Uterus (tissue), 3 donors: ENCODE measurements at regions not wholly inside any gene's neighbourhood (a gene's known extent, or its start where the extent isn't known, plus 50 kb on each side); places are given as distances from the start of the nearest gene placed in this dataset.
A peak's percentile ranks its signal among the peaks of the same experiment; 100 is the strongest.

Source experiments
- DNase-seq, 2 donors: peaks; one replicate each; pipeline ENCODE4 v3.0.0-alpha.2; 2019 to 2020
- H3K27ac ChIP-seq, 2 donors: fragments of 200-600 bp; sonication (generic); 1 replicate in 1 of 2; 2 replicates in 1 of 2; pipeline ENCODE4 v1.5.1; 2016 to 2018
- H3K27me3 ChIP-seq, 2 donors: fragments of 200-600 bp; sonication (generic); one replicate each; pipeline ENCODE4 v1.5.1; 2018 to 2019; ENCODE audit warnings: control low read depth in 1 of 2
- H3K36me3 ChIP-seq, 2 donors: fragments of 200-600 bp; sonication (generic); one replicate each; pipeline ENCODE4 v1.5.1; 2019; ENCODE audit warnings: control low read depth in 1 of 2
- H3K4me1 ChIP-seq, 2 donors: fragments of 200-600 bp; sonication (generic); one replicate each; pipeline ENCODE4 v1.5.1; 2018 to 2019; ENCODE audit warnings: control low read depth in 1 of 2
- H3K4me3 ChIP-seq, 2 donors: fragments of 200-600 bp; sonication (generic); 1 replicate in 1 of 2; 2 replicates in 1 of 2; pipeline ENCODE4 v1.5.1; 2018 to 2019; ENCODE audit warnings: mild to moderate bottlenecking in 1 of 2
- H3K9me3 ChIP-seq, 2 donors: fragments of 200-600 bp; sonication (generic); one replicate each; pipeline ENCODE4 v1.5.1; 2019; ENCODE audit warnings: control low read depth in 1 of 2
- CTCF ChIP-seq, 4 experiments: fragments of 200-600 bp in 2 of 4; fragments of 450-650 bp in 2 of 4; sonication (generic) in 2 of 4; IDR thresholded peaks; one replicate each; pipeline ENCODE4 v1.5.1; 2016 to 2019; ENCODE audit warnings: antibody characterized with exemption in 4 of 4, mild to moderate bottlenecking in 2 of 4, moderate library complexity in 1 of 4
- POLR2A ChIP-seq, 2 donors: fragments of 450-650 bp; IDR thresholded peaks; one replicate each; pipeline ENCODE4 v1.6.1; 2016; ENCODE audit warnings: antibody characterized with exemption in 2 of 2, mild to moderate bottlenecking in 1 of 2, moderate library complexity in 1 of 2
- intact Hi-C: fragments of 100-400 bp; cut with DNase I; formaldehyde crosslinking; loops from one replicate; pipeline ENCODE4 v1.15.1; 2023; ENCODE audit warnings: low total_unique reads
- donor health status: DM: yes; HTN: yes; CAD: no.

GRCh38 chr10:78513330-78513729 is 479.7 kb downstream of the RPS24 start:
- TF ChIP-seq POLR2A (IDR thresholded peaks at IDR 0.05) (no peak), CTCF (IDR thresholded peaks at IDR 0.05) (no peak)
- intact Hi-C loops, result no loop called here

GRCh38 chr10:78513986-78514385 is 480.3 kb downstream of the RPS24 start:
- H3K4me1 ChIP-seq, result peaks cover 24 to 31% of the 10 kb centered on the region in 2 donors
- no peak for DNase-seq
- H3K9me3 ChIP-seq, result no peaks in the 10 kb centered on the region
- H3K27ac ChIP-seq, result peak overlapping the region; percentile 76 to 86
- no peak overlapping the region for H3K4me3 ChIP-seq
- no peak for TF ChIP-seq POLR2A (IDR thresholded peaks at IDR 0.05)
- no peak for TF ChIP-seq CTCF (IDR thresholded peaks at IDR 0.05)
- intact Hi-C loops, result no loop called here
- H3K36me3 ChIP-seq, result no peaks in the 10 kb centered on the region
- no peaks in the 10 kb centered on the region for H3K27me3 ChIP-seq

More at GRCh38 chr10:78513330-78513729, 479.7 kb downstream of the RPS24 start:
- peak overlapping the region; percentile 76 to 86 for H3K27ac ChIP-seq
- H3K4me1 ChIP-seq, result peaks cover 24 to 31% of the 10 kb centered on the region in 2 donors
- H3K4me3 ChIP-seq, result no peak overlapping the region
- no peaks in the 10 kb centered on the region for H3K9me3 ChIP-seq
- H3K36me3 ChIP-seq, result no peaks in the 10 kb centered on the region
- DNase-seq, result no peak
- H3K27me3 ChIP-seq, result no peaks in the 10 kb centered on the region

- Histone ChIP-seq H3K4me1 (peaks cover 24 to 31% of the 10 kb centered on the region in 2 donors), H3K36me3 (no peaks in the 10 kb centered on the region), H3K4me3 (no peak overlapping the region), H3K27me3 (no peaks in the 10 kb centered on the region), H3K9me3 (no peaks in the 10 kb centered on the region), H3K27ac (peak overlapping the region; percentile 76 to 86)
- intact Hi-C loops, result no loop called here
- DNase-seq, result no peak
- no peak for TF ChIP-seq POLR2A (IDR thresholded peaks at IDR 0.05)
- no peak for TF ChIP-seq CTCF (IDR thresholded peaks at IDR 0.05)
Measured at GRCh38 chr10:78514459-78514858, 480.8 kb downstream of the RPS24 start.

GRCh38 chr10:78515038-78515872 is 481.6 kb downstream of the RPS24 start:
- DNase-seq, result peak; percentile 72 to 78
- peak overlapping the region; percentile 76 to 86 for H3K27ac ChIP-seq
- H3K4me1 ChIP-seq, result peaks cover 22 to 30% of the 10 kb centered on the region in 2 donors
- no peaks in the 10 kb centered on the region for H3K27me3 ChIP-seq
- TF ChIP-seq CTCF (IDR thresholded peaks at IDR 0.05) (no peak), POLR2A (IDR thresholded peaks at IDR 0.05) (no peak)
- intact Hi-C loops, result no loop called here
- H3K36me3 ChIP-seq, result no peaks in the 10 kb centered on the region
- no peak overlapping the region for H3K4me3 ChIP-seq
- no peaks in the 10 kb centered on the region for H3K9me3 ChIP-seq

- Histone ChIP-seq H3K9me3 (no peaks in the 10 kb centered on the region), H3K4me3 (no peak overlapping the region), H3K27me3 (no peaks in the 10 kb centered on the region), H3K36me3 (no peaks in the 10 kb centered on the region), H3K4me1 (peaks cover 17 to 26% of the 10 kb centered on the region in 2 donors), H3K27ac (peak overlapping the region; percentile 76 to 86)
- TF ChIP-seq POLR2A (IDR thresholded peaks at IDR 0.05), result no peak
- TF ChIP-seq CTCF (IDR thresholded peaks at IDR 0.05), result no peak
- DNase-seq, result no peak
- intact Hi-C loops, result no loop called here
Measured at GRCh38 chr10:78515873-78516153, 482.1 kb downstream of the RPS24 start.
